NB4 (cell line): ENCODE measurements at regions not wholly inside any gene's neighbourhood (a gene's known extent, or its start where the extent isn't known, plus 50 kb on each side); places are given as distances from the start of the nearest gene placed in this dataset.
A peak's percentile ranks its signal among the peaks of the same experiment; 100 is the strongest.

Experiments used
- DNase-seq: peaks from one replicate; pipeline ENCODE4 v3.0.0; 2010; ENCODE audit warnings: low read depth
- H3K4me3 ChIP-seq: one replicate; pipeline ENCODE4 v1.5.1; 2011; ENCODE audit warnings: mild to moderate bottlenecking, low read depth, low read length, moderate library complexity
- MYC ChIP-seq: IDR thresholded peaks from 2 replicates; pipeline ENCODE4 v1.6.1; 2011; ENCODE audit warnings: low read depth, low read length
- POLR2A ChIP-seq: IDR thresholded peaks from 2 replicates; pipeline ENCODE4 v1.6.1; 2011; ENCODE audit warnings: mild to moderate bottlenecking; ENCODE audit not compliant: insufficient read length; ENCODE audit errors: extremely low read depth
- TF ChIP-seq, protein P1 (sequence below): IDR thresholded peaks from 2 replicates; pipeline ENCODE4 v1.6.1; 2011; ENCODE audit warnings: low read depth, low read length
- TF ChIP-seq, protein P2 (sequence below): IDR thresholded peaks from one replicate; pipeline ENCODE4 v1.5.1; 2012; ENCODE audit warnings: low read depth, low read length

- peak; percentile 1 for DNase-seq
- TF ChIP-seq, protein P1, sequence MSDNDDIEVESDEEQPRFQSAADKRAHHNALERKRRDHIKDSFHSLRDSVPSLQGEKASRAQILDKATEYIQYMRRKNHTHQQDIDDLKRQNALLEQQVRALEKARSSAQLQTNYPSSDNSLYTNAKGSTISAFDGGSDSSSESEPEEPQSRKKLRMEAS: no peak
- TF ChIP-seq, protein P2, sequence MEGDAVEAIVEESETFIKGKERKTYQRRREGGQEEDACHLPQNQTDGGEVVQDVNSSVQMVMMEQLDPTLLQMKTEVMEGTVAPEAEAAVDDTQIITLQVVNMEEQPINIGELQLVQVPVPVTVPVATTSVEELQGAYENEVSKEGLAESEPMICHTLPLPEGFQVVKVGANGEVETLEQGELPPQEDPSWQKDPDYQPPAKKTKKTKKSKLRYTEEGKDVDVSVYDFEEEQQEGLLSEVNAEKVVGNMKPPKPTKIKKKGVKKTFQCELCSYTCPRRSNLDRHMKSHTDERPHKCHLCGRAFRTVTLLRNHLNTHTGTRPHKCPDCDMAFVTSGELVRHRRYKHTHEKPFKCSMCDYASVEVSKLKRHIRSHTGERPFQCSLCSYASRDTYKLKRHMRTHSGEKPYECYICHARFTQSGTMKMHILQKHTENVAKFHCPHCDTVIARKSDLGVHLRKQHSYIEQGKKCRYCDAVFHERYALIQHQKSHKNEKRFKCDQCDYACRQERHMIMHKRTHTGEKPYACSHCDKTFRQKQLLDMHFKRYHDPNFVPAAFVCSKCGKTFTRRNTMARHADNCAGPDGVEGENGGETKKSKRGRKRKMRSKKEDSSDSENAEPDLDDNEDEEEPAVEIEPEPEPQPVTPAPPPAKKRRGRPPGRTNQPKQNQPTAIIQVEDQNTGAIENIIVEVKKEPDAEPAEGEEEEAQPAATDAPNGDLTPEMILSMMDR: no peak
- no peak for TF ChIP-seq MYC
- no peak for TF ChIP-seq POLR2A
- no peak overlapping the region for H3K4me3 ChIP-seq
Observed at GRCh38 chr13:64855506-64855905, 2374.6 kb downstream of the PCDH9 start.

DNA sequence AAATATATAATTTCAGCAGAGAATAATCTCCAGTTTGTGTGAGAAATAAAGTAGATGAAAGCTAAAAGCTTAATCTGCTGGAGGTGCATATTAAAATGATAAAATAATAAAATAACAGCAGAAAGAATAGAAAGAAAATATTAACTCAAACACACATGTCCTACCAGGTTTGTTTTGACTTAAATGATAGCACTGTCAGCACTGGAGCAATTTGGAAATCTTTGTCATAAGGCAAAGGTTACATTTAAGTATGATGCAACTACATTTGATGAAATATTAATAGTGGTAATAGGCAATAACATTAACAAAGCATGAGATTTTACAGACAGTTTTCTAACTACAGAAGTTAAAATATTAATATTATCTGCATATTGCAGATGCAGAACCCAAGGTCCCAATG is 2380.1 kb downstream of the PCDH9 start:
- TF ChIP-seq, protein P1: no peak
- no peak for TF ChIP-seq POLR2A
- no peak overlapping the region for H3K4me3 ChIP-seq
- DNase-seq: no peak

DNA sequence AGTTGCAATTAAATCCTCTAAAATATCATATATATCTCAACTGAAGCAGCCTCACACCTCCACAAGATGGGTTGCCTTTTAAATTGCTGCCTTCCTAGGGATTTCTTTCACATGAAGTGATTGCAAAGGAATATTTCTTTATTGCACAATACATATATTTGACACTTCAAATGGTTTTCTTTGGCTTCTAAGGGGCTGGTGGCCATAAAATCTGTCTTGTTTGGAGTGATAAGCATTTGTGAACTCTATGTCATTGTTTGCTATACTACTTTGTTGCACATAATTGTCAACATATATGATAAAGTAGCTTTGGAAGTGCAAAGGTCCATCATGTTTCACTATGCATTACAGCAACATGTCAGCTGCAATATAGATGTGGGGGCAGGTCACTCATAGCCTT is 2380.9 kb downstream of the PCDH9 start:
- DNase-seq: no peak
- H3K4me3 ChIP-seq: no peak overlapping the region
- TF ChIP-seq MYC (no peak), POLR2A (no peak)
- TF ChIP-seq, protein P2: no peak
- TF ChIP-seq, protein P1: no peak

DNA sequence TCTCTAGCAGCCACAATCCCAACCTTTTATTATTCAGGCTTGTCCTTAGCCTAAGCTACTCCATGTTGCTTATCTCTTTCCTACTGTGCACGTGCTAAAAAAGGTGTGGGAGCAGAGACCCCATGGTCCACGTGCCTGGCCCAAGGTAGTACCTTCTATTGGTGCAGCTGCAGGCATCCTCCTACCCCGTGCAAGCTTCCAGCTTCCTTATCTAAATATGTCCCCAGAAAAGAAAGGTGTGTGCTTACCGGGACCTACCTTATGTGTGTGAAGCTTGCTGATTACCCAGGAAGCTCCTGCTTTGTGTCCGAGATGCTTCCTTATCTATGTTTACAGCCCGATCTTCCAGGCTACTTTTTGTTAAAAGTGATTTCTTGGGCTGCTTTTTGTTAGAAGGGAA is 2382.4 kb downstream of the PCDH9 start:
- TF ChIP-seq, protein P2: no peak
- TF ChIP-seq MYC (no peak), POLR2A (no peak)
- TF ChIP-seq, protein P1: no peak
- no peak for DNase-seq
- H3K4me3 ChIP-seq: no peak overlapping the region

DNA sequence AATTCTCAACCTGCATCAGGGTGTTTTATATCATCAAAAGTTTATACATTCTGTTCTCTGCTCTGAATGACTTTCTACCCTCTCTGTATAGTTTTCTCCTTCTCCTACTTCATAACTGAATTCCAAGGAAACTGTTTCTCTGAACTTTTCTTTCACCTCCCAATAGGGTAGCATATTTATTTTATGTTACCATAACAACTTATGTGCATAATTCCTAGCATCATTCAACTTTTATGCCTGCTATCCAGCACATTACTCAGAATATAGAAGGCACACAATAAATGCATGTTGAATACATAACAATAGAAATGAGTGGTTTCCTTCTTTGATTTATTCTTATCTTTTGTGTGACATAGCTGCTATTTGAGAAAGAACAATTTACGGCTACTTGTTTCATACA is 2385.0 kb downstream of the PCDH9 start:
- no peak overlapping the region for H3K4me3 ChIP-seq
- no peak for DNase-seq
- TF ChIP-seq MYC (no peak), POLR2A (no peak)
- TF ChIP-seq, protein P1: no peak
- TF ChIP-seq, protein P2: no peak

- H3K4me3 ChIP-seq: no peak overlapping the region
- no peak for DNase-seq
- TF ChIP-seq POLR2A: no peak
- TF ChIP-seq MYC: no peak
- TF ChIP-seq, protein P2: no peak
- TF ChIP-seq, protein P1: no peak
Observed at GRCh38 chr13:64819081-64819480, 2411.1 kb downstream of the PCDH9 start.

DNA sequence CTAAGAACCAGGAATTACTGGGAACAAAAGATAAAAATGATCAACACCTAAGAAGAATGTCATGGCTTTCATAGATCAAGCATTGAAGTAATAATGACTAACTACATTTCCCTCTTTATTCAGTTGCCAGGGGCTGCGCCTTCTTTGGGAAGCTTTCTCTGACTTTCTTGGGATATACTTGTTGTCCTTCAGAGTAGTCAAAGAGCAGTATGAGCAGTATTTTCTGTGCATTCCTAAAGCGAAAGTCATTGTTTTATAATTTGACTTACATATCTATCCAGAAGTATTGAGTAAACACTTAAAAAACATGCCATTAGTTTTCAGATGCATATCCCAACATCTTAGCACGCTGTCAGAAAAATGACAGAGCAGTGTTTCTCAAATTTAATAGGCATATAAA is 2412.4 kb downstream of the PCDH9 start:
- H3K4me3 ChIP-seq: no peak overlapping the region

More for the DNA sequence above, 2412.4 kb downstream of the PCDH9 start:
- no peak for DNase-seq
- TF ChIP-seq, protein P2: no peak
- TF ChIP-seq MYC (no peak), POLR2A (no peak)
- TF ChIP-seq, protein P1: no peak
